ENCODE measurements at regions not wholly inside any gene's neighbourhood (a gene's known extent, or its start where the extent isn't known, plus 50 kb on each side); places are given as distances from the start of the nearest gene placed in this dataset.

DNA sequence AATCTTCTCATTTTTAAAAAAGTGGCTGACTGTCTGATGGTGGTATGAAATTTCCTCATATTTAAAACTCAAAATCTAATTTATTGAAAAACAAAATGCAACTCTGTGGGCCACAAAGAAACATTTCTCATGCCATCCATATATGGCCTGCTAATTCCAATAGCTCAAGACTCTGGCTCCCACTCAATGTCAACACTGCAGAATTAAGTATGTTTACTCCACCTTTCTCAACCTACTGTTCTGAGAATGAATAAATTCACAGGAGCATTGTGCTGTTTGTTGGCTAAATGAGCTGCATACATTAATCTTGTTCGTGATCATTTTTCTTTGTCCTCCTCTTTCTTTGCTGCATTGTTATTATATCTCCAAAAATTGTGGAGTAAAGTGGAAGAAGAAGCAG, 79.5 kb upstream of the GABRG2 start:
- TF ChIP-seq, protein P1, sequence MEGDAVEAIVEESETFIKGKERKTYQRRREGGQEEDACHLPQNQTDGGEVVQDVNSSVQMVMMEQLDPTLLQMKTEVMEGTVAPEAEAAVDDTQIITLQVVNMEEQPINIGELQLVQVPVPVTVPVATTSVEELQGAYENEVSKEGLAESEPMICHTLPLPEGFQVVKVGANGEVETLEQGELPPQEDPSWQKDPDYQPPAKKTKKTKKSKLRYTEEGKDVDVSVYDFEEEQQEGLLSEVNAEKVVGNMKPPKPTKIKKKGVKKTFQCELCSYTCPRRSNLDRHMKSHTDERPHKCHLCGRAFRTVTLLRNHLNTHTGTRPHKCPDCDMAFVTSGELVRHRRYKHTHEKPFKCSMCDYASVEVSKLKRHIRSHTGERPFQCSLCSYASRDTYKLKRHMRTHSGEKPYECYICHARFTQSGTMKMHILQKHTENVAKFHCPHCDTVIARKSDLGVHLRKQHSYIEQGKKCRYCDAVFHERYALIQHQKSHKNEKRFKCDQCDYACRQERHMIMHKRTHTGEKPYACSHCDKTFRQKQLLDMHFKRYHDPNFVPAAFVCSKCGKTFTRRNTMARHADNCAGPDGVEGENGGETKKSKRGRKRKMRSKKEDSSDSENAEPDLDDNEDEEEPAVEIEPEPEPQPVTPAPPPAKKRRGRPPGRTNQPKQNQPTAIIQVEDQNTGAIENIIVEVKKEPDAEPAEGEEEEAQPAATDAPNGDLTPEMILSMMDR (conservative IDR thresholded peaks at IDR 0.05), result no peak
- Histone ChIP-seq H3K23ac (ENCODE audit: insufficient read length, low read depth, low read length) (no peak overlapping the region), H4K5ac (ENCODE audit: insufficient read length, low read depth, low read length) (no peak overlapping the region), H3K4me1 (ENCODE audit: insufficient read depth, low read length) (no peaks in the 10 kb centered on the region), H3K18ac (ENCODE audit: insufficient read length, low read depth, low read length) (no peak overlapping the region), H3K9ac (ENCODE audit: extremely low read depth, insufficient read length, low read length) (no peak overlapping the region), H3K27ac (ENCODE audit: insufficient read length, low read depth, low read length) (no peak overlapping the region), H3K4ac (ENCODE audit: low read depth, low read length) (no peak overlapping the region), H3K56ac (ENCODE audit: insufficient read length, low read depth, low read length) (no peak overlapping the region), H3K14ac (ENCODE audit: insufficient read depth, low read length) (no peak overlapping the region), H4K91ac (ENCODE audit: insufficient read length, low read depth, low read length) (no peak overlapping the region), H2BK120ac (ENCODE audit: low read depth, low read length, poor library complexity, severe bottlenecking) (no peak overlapping the region), H3K79me2 (ENCODE audit: insufficient read depth, low read length) (no peaks in the 10 kb centered on the region), H3K79me1 (ENCODE audit: insufficient read depth, low read depth, low read length, poor library complexity, severe bottlenecking) (no peaks in the 10 kb centered on the region), H2AK5ac (ENCODE audit: insufficient read length, low read length) (no peak overlapping the region), H3K27me3 (ENCODE audit: insufficient read depth, low read length) (no peaks in the 10 kb centered on the region), H4K8ac (replicated peaks; ENCODE audit: insufficient read length, low read depth, low read length) (no peak overlapping the region), H2BK5ac (ENCODE audit: insufficient read length, low read length) (no peak overlapping the region), H2BK15ac (ENCODE audit: low read depth, low read length) (no peak overlapping the region), H3T11ph (ENCODE audit: low read length) (no peak overlapping the region), H3K4me2 (ENCODE audit: insufficient read depth, insufficient read length, low read length) (no peak overlapping the region), H3K9me3 (ENCODE audit: control insufficient read depth, low read depth, low read length) (no peaks in the 10 kb centered on the region), H2AFZ (ENCODE audit: low read length) (no peak overlapping the region), H3K23me2 (ENCODE audit: insufficient read length, low read depth, low read length, poor library complexity, severe bottlenecking) (no peaks in the 10 kb centered on the region), H2BK12ac (ENCODE audit: insufficient read length, low read depth, low read length) (no peak overlapping the region), H2BK20ac (ENCODE audit: low read depth, low read length, poor library complexity, severe bottlenecking) (no peak overlapping the region), H4K20me1 (ENCODE audit: control insufficient read depth, insufficient read depth, insufficient read length) (no peaks in the 10 kb centered on the region)
- peaks cover 18 to 35% (median 26%) of the 10 kb centered on the region in 3 experiments for H3K36me3 Mint-ChIP-seq (ENCODE audit: insufficient read depth in 1 of 3, low read depth in 3 of 3)
- H3K4me1 Mint-ChIP-seq, result peaks cover 11% of the 10 kb centered on the region in 2 experiments; a peak in 3 of 4 replicates
- peaks cover 23 to 24% of the 10 kb centered on the region in 2 experiments for H3K9me3 Mint-ChIP-seq
- no peak for DNase-seq
- no CpG with 5 or more reads among the region's 1 CpG for WGBS (ENCODE audit: extremely low coverage, insufficient read length, low lambda C conversion rate)
- H3K4me3 Mint-ChIP-seq, result no peak overlapping the region
- H3K27ac Mint-ChIP-seq, result no peak overlapping the region
- H3K27me3 Mint-ChIP-seq (ENCODE audit: low read depth), result no peaks in the 10 kb centered on the region
